ENCODE measurements at regions not wholly inside any gene's neighbourhood (a gene's known extent, or its start where the extent isn't known, plus 50 kb on each side); places are given as distances from the start of the nearest gene placed in this dataset.
"Not testable (repeated sequence)": the region's sequence is repeated elsewhere in the genome, so short reads cannot be mapped to it uniquely, and the experiment has no call there.

- H3K9me3 Mint-ChIP-seq: no peaks in the 10 kb centered on the region
- H3K27ac Mint-ChIP-seq: no peak overlapping the region
- no peak for DNase-seq (ENCODE audit: low spot score in 2 of 2)
- ATAC-seq: no peak
- H3K36me3 Mint-ChIP-seq: no peaks in the 10 kb centered on the region
Observed at GRCh38 chr18:47710451-47710850, 220.0 kb downstream of the SMAD2 start.

- no peak for DNase-seq (ENCODE audit: low spot score in 2 of 2)
- Mint-ChIP-seq H3K27ac (no peak overlapping the region), H3K9me3 (no peaks in the 10 kb centered on the region), H3K36me3 (no peaks in the 10 kb centered on the region)
- ATAC-seq: no peak
Observed at GRCh38 chr18:47709556-47709955, 220.9 kb downstream of the SMAD2 start.

GRCh38 chr18:47708206-47708605 is 222.3 kb downstream of the SMAD2 start:
- H3K36me3 Mint-ChIP-seq: no peaks in the 10 kb centered on the region
- no peaks in the 10 kb centered on the region for H3K9me3 Mint-ChIP-seq
- no peak for ATAC-seq
- no peak for DNase-seq (ENCODE audit: low spot score in 2 of 2)
- H3K27ac Mint-ChIP-seq: no peak overlapping the region

GRCh38 chr18:47701134-47701533 is 229.3 kb downstream of the SMAD2 start:
- H3K36me3 Mint-ChIP-seq: no peaks in the 10 kb centered on the region
- H3K9me3 Mint-ChIP-seq: no peaks in the 10 kb centered on the region
- no peak overlapping the region for H3K27ac Mint-ChIP-seq
- ATAC-seq (no peak), DNase-seq (ENCODE audit: low spot score in 2 of 2) (no peak)

GRCh38 chr18:47696870-47697269 is 233.6 kb downstream of the SMAD2 start:
- Mint-ChIP-seq H3K36me3 (no peaks in the 10 kb centered on the region), H3K9me3 (no peaks in the 10 kb centered on the region), H3K27ac (no peak overlapping the region)
- no peak for ATAC-seq
- no peak for DNase-seq (ENCODE audit: low spot score in 2 of 2)

- Mint-ChIP-seq H3K27ac (no peak overlapping the region), H3K36me3 (no peaks in the 10 kb centered on the region), H3K9me3 (no peaks in the 10 kb centered on the region)
- no peak for ATAC-seq
- DNase-seq (ENCODE audit: low spot score in 2 of 2): no peak
Observed at GRCh38 chr18:47691611-47692010, 238.8 kb downstream of the SMAD2 start.

GRCh38 chr18:47690778-47691177 is 239.7 kb downstream of the SMAD2 start:
- not testable (repeated sequence) for ATAC-seq; DNase-seq (ENCODE audit: low spot score in 2 of 2); H3K9me3 Mint-ChIP-seq; H3K36me3 Mint-ChIP-seq; H3K27ac Mint-ChIP-seq

- DNase-seq (ENCODE audit: low spot score in 2 of 2) (no peak), ATAC-seq (no peak)
- Mint-ChIP-seq H3K36me3 (no peaks in the 10 kb centered on the region), H3K27ac (no peak overlapping the region), H3K9me3 (no peaks in the 10 kb centered on the region)
Observed at GRCh38 chr18:47689371-47689770, 241.1 kb downstream of the SMAD2 start.

- no peak overlapping the region for H3K27ac Mint-ChIP-seq
- no peaks in the 10 kb centered on the region for H3K36me3 Mint-ChIP-seq
- no peaks in the 10 kb centered on the region for H3K9me3 Mint-ChIP-seq
- ATAC-seq: no peak
- DNase-seq (ENCODE audit: low spot score in 2 of 2): no peak
Observed at GRCh38 chr18:47686806-47687205, 243.7 kb downstream of the SMAD2 start.

- Mint-ChIP-seq H3K9me3 (no peaks in the 10 kb centered on the region), H3K27ac (no peak overlapping the region), H3K36me3 (no peaks in the 10 kb centered on the region)
- DNase-seq (ENCODE audit: low spot score in 2 of 2): no peak
- no peak for ATAC-seq
Observed at GRCh38 chr18:47683774-47684173, 246.7 kb downstream of the SMAD2 start.

- H3K27ac Mint-ChIP-seq: no peak overlapping the region
- H3K9me3 Mint-ChIP-seq: no peaks in the 10 kb centered on the region
- ATAC-seq (no peak), DNase-seq (ENCODE audit: low spot score in 2 of 2) (no peak)
- H3K36me3 Mint-ChIP-seq: no peaks in the 10 kb centered on the region
Observed at GRCh38 chr18:47682876-47683275, 247.6 kb downstream of the SMAD2 start.

GRCh38 chr18:47680488-47680887 is 250.0 kb downstream of the SMAD2 start:
- no peak overlapping the region for H3K27ac Mint-ChIP-seq
- no peaks in the 10 kb centered on the region for H3K9me3 Mint-ChIP-seq
- ATAC-seq (no peak), DNase-seq (ENCODE audit: low spot score in 2 of 2) (no peak)
- H3K36me3 Mint-ChIP-seq: no peaks in the 10 kb centered on the region

GRCh38 chr18:47679864-47680263 is 250.6 kb downstream of the SMAD2 start:
- Mint-ChIP-seq H3K9me3 (no peaks in the 10 kb centered on the region), H3K27ac (no peak overlapping the region), H3K36me3 (no peaks in the 10 kb centered on the region)
- ATAC-seq (no peak), DNase-seq (ENCODE audit: low spot score in 2 of 2) (no peak)

GRCh38 chr18:47677952-47678351 is 252.5 kb downstream of the SMAD2 start:
- no peak for ATAC-seq
- Mint-ChIP-seq H3K27ac (no peak overlapping the region), H3K9me3 (no peaks in the 10 kb centered on the region)

GRCh38 chr18:47669815-47670214 is 260.6 kb downstream of the SMAD2 start:
- H3K9me3 Mint-ChIP-seq: no peaks in the 10 kb centered on the region
- no peak for ATAC-seq
- H3K36me3 Mint-ChIP-seq: no peaks in the 10 kb centered on the region
- no peak overlapping the region for H3K27ac Mint-ChIP-seq
- DNase-seq (ENCODE audit: low spot score in 2 of 2): no peak

More at GRCh38 chr18:47677952-47678351, 252.5 kb downstream of the SMAD2 start:
- H3K36me3 Mint-ChIP-seq: no peaks in the 10 kb centered on the region
- no peak for DNase-seq (ENCODE audit: low spot score in 2 of 2)

- H3K36me3 Mint-ChIP-seq: peaks cover 5% of the 10 kb centered on the region in 2 donors
- peaks cover 5 to 8% of the 10 kb centered on the region in 2 donors for H3K9me3 Mint-ChIP-seq
- H3K27ac Mint-ChIP-seq: no peak overlapping the region
- no peak for ATAC-seq
- no peak for DNase-seq (ENCODE audit: low spot score in 2 of 2)
Observed at GRCh38 chr18:47658498-47658897, 272.0 kb downstream of the SMAD2 start.

GRCh38 chr18:47654988-47655387 is 275.5 kb downstream of the SMAD2 start:
- peaks cover 3 to 6% of the 10 kb centered on the region in 2 donors for H3K9me3 Mint-ChIP-seq
- H3K36me3 Mint-ChIP-seq: peaks cover 2% of the 10 kb centered on the region in 2 donors
- no peak overlapping the region for H3K27ac Mint-ChIP-seq
- ATAC-seq (no peak), DNase-seq (ENCODE audit: low spot score in 2 of 2) (no peak)

GRCh38 chr18:47644896-47645295 is 285.6 kb downstream of the SMAD2 start:
- no peak overlapping the region for H3K27ac Mint-ChIP-seq
- ATAC-seq (no peak), DNase-seq (ENCODE audit: low spot score in 2 of 2) (no peak)
- peaks cover 0 to 6% of the 10 kb centered on the region in 2 donors for H3K9me3 Mint-ChIP-seq
- H3K36me3 Mint-ChIP-seq: no peaks in the 10 kb centered on the region

- DNase-seq (ENCODE audit: low spot score in 2 of 2); H3K9me3 Mint-ChIP-seq: not testable (repeated sequence)
Observed at GRCh38 chr18:47637551-47637950, 292.9 kb downstream of the SMAD2 start.

More at GRCh38 chr18:47637551-47637950, 292.9 kb downstream of the SMAD2 start:
- not testable (repeated sequence) for H3K27ac Mint-ChIP-seq, ATAC-seq, H3K36me3 Mint-ChIP-seq

Measured in activated naive CD4-positive, alpha-beta T cell treated with anti-CD3 and anti-CD28 coated beads, Interleukin-2, amount 50 U/mL, for 72 hours (primary cell).